Skeletal muscle satellite cell (primary cell): ENCODE measurements at regions not wholly inside any gene's neighbourhood (a gene's known extent, or its start where the extent isn't known, plus 50 kb on each side); places are given as distances from the start of the nearest gene placed in this dataset.
"Not testable (repeated sequence)": the region's sequence is repeated elsewhere in the genome, so short reads cannot be mapped to it uniquely, and the experiment has no call there.

ENCODE experiments used
- H3K27me3 ChIP-seq: 2 replicates; pipeline ENCODE4 v1.7.0; 2013; ENCODE audit warnings: low read length; ENCODE audit not compliant: control insufficient read depth, insufficient read depth
- H3K36me3 ChIP-seq: 2 replicates; pipeline ENCODE4 v1.7.0; 2013; ENCODE audit warnings: mild to moderate bottlenecking, control low read depth, low read length; ENCODE audit not compliant: insufficient read depth
- H3K4me1 ChIP-seq: 2 replicates; pipeline ENCODE4 v1.7.0; 2013; ENCODE audit warnings: low read length; ENCODE audit not compliant: control insufficient read depth, insufficient read depth
- H3K4me2 ChIP-seq: 2 replicates; pipeline ENCODE4 v1.7.0; 2013; ENCODE audit warnings: mild to moderate bottlenecking, low read length
- H3K4me3 ChIP-seq: 2 replicates; pipeline ENCODE4 v1.7.0; 2013; ENCODE audit warnings: low read length
- H3K9ac ChIP-seq: 2 replicates; pipeline ENCODE4 v1.7.0; 2013; ENCODE audit warnings: mild to moderate bottlenecking, low read depth, low read length, moderate library complexity
- H3K9me3 ChIP-seq: replicated peaks from 2 replicates; pipeline ENCODE4 v1.7.0; 2013; ENCODE audit warnings: mild to moderate bottlenecking, control low read depth, low read length

DNA sequence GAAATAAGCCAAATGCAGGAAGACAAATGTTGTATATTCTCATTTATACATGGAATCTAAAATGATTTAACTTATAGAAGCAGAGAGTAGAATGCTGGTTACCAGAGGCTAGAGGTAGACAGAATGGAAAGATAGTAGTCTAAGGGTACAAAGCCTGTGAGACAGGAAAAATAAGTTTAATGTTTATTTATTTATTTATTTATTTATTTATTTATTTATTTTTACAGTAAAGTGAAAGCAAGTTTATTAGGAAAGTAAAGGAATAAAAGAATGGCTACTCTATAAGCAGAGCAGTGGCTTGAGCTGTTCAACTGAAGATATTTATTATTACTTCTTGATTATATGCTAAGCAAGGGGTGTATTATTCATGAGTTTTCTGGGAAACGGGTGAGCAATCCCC lies 203.2 kb downstream of the LAS1L start:
- Histone ChIP-seq H3K9ac (no peak overlapping the region), H3K27me3 (no peaks in the 10 kb centered on the region)

DNA sequence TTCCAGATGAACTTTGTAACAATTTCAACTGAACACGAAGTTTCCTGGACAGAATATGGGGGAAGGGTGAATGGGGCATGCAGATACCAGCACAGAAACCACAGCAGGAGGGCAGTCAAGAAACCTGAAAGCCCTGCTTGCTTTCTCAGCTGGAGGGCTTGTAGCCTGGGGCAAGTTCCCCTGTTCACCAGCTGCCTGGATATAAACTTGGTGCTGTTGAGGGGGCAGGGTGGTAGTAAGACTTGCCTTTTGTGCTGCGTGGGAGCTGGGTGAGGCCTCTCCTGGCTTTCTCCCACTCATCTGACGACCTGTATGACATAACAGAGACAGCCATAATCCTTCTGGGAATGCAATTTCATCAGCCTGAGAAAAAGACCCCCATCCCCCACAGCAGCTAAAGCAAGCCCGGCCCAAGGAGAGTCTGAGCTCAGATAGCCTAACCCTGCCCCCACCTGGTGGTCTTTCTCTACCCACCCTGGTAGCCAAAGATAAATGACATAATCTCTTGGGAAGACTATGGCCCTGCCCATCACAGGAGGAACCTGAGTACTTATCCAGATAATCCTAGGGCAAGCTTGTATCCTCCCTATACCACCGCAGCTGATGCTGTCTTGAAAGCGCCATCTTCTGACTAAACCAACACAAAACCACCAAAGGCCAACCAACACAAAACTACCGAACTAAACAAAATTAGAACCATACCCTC lies 234.3 kb downstream of the LAS1L start:
- Histone ChIP-seq H3K4me1 (no peaks in the 10 kb centered on the region), H3K4me3 (no peak overlapping the region), H3K36me3 (no peaks in the 10 kb centered on the region), H3K9ac (no peak overlapping the region), H3K4me2 (no peak overlapping the region), H3K27me3 (no peaks in the 10 kb centered on the region), H3K9me3 (no peaks in the 10 kb centered on the region)

More for the DNA sequence above, 203.2 kb downstream of the LAS1L start:
- Histone ChIP-seq H3K4me2 (no peak overlapping the region), H3K4me3 (no peak overlapping the region), H3K4me1 (no peaks in the 10 kb centered on the region), H3K36me3 (no peaks in the 10 kb centered on the region), H3K9me3 (no peaks in the 10 kb centered on the region)

DNA sequence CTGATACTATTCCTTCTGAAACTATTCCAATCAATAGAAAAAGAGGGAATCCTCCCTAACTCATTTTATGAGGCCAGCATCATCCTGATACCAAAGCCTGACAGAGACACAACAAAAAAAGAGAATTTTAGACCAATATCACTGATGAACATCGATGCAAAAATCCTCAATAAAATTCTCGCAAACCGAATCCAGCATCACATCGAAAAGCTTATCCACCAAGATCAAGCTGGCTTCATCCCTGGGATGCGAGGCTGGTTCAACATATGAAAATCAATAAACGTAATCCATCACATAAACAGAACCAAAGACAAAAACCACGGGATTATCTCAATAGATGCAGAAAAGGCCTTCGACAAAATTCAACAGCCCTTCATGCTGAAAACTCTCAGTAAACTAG lies 251.7 kb downstream of the LAS1L start:
- not testable (repeated sequence) for H3K9ac ChIP-seq, H3K27me3 ChIP-seq, H3K4me2 ChIP-seq, H3K9me3 ChIP-seq, H3K4me3 ChIP-seq, H3K36me3 ChIP-seq, H3K4me1 ChIP-seq

DNA sequence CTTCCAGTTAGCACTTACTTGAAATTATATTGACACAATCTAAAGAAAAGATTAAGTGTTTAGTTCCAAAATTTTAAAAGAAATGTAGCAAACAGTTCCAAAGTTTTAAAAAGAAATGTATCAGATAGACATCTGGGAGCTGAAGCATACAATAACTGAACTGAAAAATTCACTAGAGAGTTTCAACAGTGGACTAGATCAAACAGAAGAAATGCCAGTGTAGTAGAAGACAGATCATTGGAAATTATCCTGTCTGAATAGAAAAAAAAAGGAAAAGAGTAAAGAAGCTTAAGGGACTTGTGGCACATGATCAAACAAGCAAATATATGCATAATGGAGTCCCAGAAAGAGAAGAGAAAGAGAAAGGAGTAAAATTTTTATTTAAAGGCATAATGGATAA lies 261.4 kb downstream of the LAS1L start:
- H3K4me1 ChIP-seq, result no peaks in the 10 kb centered on the region

DNA sequence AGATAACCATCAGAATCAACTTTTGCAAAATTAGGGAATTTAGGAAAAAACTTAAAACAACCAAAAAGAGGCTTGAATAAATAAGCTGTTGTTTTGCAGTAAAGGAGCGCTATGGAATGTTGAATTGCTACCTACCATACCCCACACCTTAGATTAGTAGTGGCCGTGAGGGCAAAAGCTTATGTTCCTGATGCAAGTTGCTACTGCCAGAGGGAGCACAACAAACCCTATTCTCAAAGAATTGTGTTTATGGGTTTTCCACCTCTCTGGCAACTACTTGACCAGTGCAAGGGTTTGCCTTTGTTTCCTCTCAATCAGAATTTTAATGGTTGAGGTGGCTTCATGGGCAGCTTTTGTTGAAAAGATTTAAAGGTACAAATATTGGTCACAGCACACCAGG lies 268.1 kb downstream of the LAS1L start:
- no peak overlapping the region for H3K4me2 ChIP-seq
- H3K4me1 ChIP-seq, result no peaks in the 10 kb centered on the region
- no peak overlapping the region for H3K4me3 ChIP-seq
- no peaks in the 10 kb centered on the region for H3K9me3 ChIP-seq
- H3K9ac ChIP-seq, result no peak overlapping the region
- no peaks in the 10 kb centered on the region for H3K27me3 ChIP-seq
- no peaks in the 10 kb centered on the region for H3K36me3 ChIP-seq

More for the DNA sequence above, 261.4 kb downstream of the LAS1L start:
- Histone ChIP-seq H3K27me3 (no peaks in the 10 kb centered on the region), H3K36me3 (no peaks in the 10 kb centered on the region), H3K9me3 (peaks cover 5% of the 10 kb centered on the region), H3K4me3 (no peak overlapping the region), H3K9ac (no peak overlapping the region), H3K4me2 (no peak overlapping the region)

DNA sequence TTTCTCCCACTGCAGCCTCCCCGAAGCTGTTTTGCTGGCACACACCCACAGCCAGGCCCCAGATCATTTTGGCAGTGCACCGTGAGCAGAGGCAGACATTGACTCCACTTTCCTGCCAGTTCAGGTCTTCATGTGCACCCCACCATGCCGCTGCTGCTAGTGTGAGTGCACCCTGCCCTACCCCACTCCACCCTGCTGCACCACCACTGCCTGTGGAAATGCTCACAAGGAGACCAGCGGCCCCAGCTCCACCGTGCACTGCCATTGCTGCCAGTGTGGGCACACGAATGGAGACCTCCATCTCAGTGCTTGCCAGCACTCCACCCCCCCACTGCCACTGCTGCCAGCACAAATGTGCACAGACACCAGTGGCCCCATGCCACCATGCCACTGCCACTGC lies 277.6 kb upstream of the ZC4H2 start:
- Histone ChIP-seq H3K4me3 (no peak overlapping the region), H3K27me3 (no peaks in the 10 kb centered on the region), H3K36me3 (no peaks in the 10 kb centered on the region), H3K9ac (no peak overlapping the region), H3K9me3 (peaks cover 7% of the 10 kb centered on the region), H3K4me2 (no peak overlapping the region), H3K4me1 (no peaks in the 10 kb centered on the region)

DNA sequence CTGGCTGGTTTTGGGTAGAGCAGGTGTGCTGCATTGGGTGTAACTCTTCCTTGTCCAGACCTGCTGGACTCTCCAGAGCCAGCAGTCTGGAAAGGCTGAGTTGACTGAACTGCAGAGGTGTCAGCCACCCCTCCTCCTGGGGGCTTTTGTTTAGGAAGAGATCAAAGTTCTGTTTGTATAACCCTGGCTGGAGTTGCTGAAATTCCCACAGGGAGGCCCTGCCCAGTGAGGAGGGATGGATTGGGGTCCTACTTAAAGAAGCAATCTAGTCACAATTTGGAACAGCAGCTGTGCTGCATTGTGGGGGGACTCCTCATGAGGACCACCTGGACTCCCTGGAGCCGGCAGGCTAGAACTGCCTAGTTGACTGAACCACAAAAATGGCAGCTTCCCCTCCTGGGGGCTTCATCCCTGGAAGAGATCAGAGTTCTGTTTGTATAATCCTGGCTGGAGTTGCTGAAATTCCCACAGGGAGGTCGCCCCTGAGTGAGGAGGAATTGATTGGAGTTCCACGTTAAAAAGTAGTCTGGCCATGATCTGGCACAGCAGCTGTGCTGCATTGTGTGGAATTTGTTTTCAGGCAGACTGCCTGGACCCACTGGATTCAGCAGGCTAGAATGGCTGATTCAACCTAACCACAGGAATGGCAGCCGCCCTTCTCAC lies 264.9 kb upstream of the ZC4H2 start:
- Histone ChIP-seq H3K9ac (no peak overlapping the region), H3K27me3 (no peaks in the 10 kb centered on the region), H3K4me1 (no peaks in the 10 kb centered on the region), H3K4me2 (no peak overlapping the region), H3K9me3 (peaks cover 8% of the 10 kb centered on the region), H3K36me3 (no peaks in the 10 kb centered on the region), H3K4me3 (no peak overlapping the region)

DNA sequence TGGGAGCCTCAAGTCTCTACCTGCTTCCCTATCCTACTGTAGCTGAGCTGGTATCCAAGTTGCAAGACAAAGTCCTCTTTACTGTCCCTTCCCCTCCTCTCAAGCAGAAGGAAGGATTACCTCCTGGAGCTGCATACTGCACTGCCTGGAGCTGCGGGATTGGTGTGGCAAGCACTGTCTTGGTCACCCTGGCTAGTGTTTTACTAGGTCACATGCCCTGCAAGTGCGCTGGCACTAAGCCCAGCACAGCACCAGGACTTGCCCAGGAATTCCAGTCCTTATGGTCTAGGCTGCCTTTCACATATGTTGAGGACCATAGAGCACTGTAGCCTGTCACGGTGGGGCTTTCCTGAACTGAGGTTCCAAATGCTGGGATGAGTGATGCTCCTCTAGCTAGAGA lies 227.3 kb upstream of the ZC4H2 start:
- H3K9ac ChIP-seq, result no peak overlapping the region
- H3K4me2 ChIP-seq, result no peak overlapping the region
- no peak overlapping the region for H3K4me3 ChIP-seq
- H3K36me3 ChIP-seq, result no peaks in the 10 kb centered on the region
- H3K4me1 ChIP-seq, result no peaks in the 10 kb centered on the region
- no peaks in the 10 kb centered on the region for H3K9me3 ChIP-seq
- H3K27me3 ChIP-seq, result no peaks in the 10 kb centered on the region

DNA sequence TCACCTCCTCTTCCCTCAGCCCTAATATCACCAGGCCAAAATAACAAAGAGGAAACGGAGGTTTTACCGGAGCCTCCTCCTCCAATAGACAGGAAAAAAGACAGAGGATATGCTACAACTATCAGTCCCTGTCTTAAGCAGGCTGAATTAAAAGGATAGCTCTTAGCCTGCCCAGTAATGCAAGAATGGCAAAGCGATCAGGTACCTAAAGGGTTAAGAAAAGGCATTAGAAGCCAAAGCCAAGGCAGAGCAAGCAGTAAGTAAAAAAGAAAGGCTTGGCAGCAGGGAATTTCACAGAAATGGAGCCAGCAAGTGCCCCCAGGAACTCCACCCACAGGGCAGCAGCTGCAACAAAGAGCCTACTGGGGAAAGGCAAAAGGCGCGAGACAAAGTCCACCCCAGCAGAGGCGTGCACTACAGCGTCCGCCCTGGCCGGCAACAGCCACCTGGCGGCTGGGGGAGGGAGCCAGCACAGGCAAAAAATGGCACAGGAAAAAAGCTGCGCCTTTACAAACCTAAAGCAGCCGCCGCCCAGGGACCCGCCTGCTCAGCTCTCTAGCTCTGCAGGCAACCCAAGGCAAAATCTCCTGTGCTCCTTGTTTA lies 220.6 kb upstream of the ZC4H2 start:
- Histone ChIP-seq H3K4me2 (no peak overlapping the region), H3K27me3 (no peaks in the 10 kb centered on the region), H3K4me1 (no peaks in the 10 kb centered on the region), H3K4me3 (no peak overlapping the region), H3K9ac (no peak overlapping the region), H3K36me3 (no peaks in the 10 kb centered on the region), H3K9me3 (no peaks in the 10 kb centered on the region)

DNA sequence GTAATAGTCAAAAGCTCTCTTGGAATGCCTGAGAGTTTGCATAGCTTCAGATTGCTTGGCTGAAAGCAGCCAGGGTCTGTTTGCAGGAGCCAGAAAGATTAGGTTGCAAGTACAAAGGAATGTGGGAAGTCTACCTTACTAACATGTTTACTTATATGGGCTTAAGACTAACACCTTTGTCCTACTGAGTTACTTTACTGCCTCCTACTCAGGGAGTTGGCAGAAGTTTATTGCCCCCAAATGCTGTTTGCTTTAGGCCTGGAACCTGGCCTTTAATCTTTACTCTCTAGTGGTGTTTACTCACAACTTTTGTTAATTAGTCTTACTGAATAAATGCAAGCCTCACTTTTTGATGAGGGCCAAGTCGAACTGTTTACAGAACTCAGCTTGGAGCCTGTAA lies 219.4 kb upstream of the ZC4H2 start:
- Histone ChIP-seq H3K36me3 (no peaks in the 10 kb centered on the region), H3K4me2 (no peak overlapping the region), H3K27me3 (no peaks in the 10 kb centered on the region), H3K4me3 (no peak overlapping the region), H3K4me1 (no peaks in the 10 kb centered on the region), H3K9ac (no peak overlapping the region), H3K9me3 (no peaks in the 10 kb centered on the region)

DNA sequence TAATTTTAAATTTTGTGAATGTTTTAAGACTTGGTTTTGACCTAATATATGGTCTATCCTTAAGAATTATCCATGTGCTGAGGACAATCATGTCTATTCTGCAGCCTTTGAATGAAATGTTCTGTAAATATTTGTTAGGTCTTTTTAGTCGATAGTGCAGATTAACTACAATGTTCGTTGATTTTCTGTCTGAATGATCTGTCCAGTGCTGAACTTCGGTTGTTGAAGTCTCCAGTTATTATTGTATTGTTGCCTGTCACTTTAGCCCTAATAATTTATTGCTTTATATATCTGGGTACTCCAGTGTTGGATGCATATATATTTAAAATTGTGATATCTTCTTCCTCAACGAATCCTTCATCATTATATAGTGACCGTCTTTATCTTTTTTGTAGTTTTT lies 218.3 kb upstream of the ZC4H2 start:
- Histone ChIP-seq H3K27me3 (no peaks in the 10 kb centered on the region), H3K4me1 (no peaks in the 10 kb centered on the region), H3K9ac (no peak overlapping the region), H3K4me3 (no peak overlapping the region), H3K4me2 (no peak overlapping the region), H3K9me3 (no peaks in the 10 kb centered on the region), H3K36me3 (no peaks in the 10 kb centered on the region)

DNA sequence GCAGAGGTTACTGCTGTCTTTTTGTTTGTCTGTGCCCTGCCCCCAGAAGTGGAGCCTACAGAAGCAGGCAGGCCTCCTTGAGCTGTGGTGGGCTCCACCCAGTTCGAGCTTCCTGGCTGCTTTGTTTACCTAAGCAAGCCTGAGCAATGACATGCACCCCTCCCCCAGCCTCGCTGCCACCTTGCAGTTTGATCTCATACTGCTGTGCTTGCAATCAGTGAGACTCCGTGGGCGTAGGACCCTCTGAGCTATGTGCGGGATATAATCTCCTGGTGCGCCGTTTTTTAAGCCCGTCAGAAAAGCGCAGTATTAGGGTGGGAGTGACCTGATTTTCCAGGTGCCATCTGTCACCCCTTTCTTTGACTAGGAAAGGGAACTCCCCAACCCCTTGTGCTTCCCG lies 187.1 kb upstream of the ZC4H2 start:
- H3K4me3 ChIP-seq, H3K9me3 ChIP-seq, H3K36me3 ChIP-seq, H3K27me3 ChIP-seq, H3K4me1 ChIP-seq, H3K4me2 ChIP-seq, H3K9ac ChIP-seq: not testable (repeated sequence)
